B cell (primary cell): ENCODE measurements at regions not wholly inside any gene's neighbourhood (a gene's known extent, or its start where the extent isn't known, plus 50 kb on each side); places are given as distances from the start of the nearest gene placed in this dataset.

Experiments used
- ATAC-seq: fragments of 200-7000 bp; cut with Tn5 transposase; one replicate; pipeline ENCODE4 v1.10.0; 2021; ENCODE audit warnings: low read depth, mild to moderate bottlenecking, moderate number of reproducible peaks, moderate library complexity
- CTCF ChIA-PET: fragments of 350-600 bp; sonication (Branson Sonifier 250); formaldehyde crosslinking; loops from one replicate; lab custom pipeline; 2021; ENCODE audit warnings: antibody characterized with exemption, inconsistent platforms; lab: Charles Lee
- POLR2A ChIA-PET: fragments of 350-600 bp; sonication (Branson Sonifier 250); formaldehyde crosslinking; loops from one replicate; lab custom pipeline; 2021; ENCODE audit warnings: antibody characterized with exemption; lab: Charles Lee
- DNase-seq: peaks from one replicate; pipeline ENCODE4 v3.0.0; 2013
- H2AFZ ChIP-seq: 2 replicates; pipeline ENCODE4 v1.6.1; 2012; ENCODE audit warnings: mild to moderate bottlenecking, low read depth, low read length; ENCODE audit not compliant: insufficient read depth, poor library complexity, severe bottlenecking
- H3K27ac ChIP-seq, 2 donors: 1 replicate in 1 of 2; 2 replicates in 1 of 2; pipeline ENCODE4 v1.5.1; 2012 to 2013; ENCODE audit warnings: low read length in 2 of 2, mild to moderate bottlenecking in 2 of 2, moderate library complexity in 1 of 2
- H3K27me3 ChIP-seq, 4 experiments: fragments of 200-600 bp in 1 of 4; sonication (generic) in 1 of 4; replicated peaks in 1 of 4; 1 replicate in 2 of 4; 2 replicates in 2 of 4; pipeline versions ENCODE4 v1.6.1 to v1.7.0; 2013 to 2016; ENCODE audit warnings: low read length in 3 of 4, mild to moderate bottlenecking in 2 of 4, mixed read lengths in 1 of 4, moderate library complexity in 1 of 4; ENCODE audit not compliant: insufficient read depth in 4 of 4, control insufficient read depth in 3 of 4; ENCODE audit errors: control extremely low read depth in 1 of 4
- H3K36me3 ChIP-seq, 2 experiments: replicated peaks in 1 of 2; 1 replicate in 1 of 2; 2 replicates in 1 of 2; pipeline versions ENCODE4 v1.6.1 to v1.7.1; 2013; ENCODE audit warnings: low read length in 1 of 2; ENCODE audit not compliant: insufficient read depth in 2 of 2, control insufficient read depth in 1 of 2; ENCODE audit errors: control extremely low read depth in 1 of 2, extremely low read depth in 1 of 2
- H3K4me1 ChIP-seq, 2 donors: fragments of 200-600 bp in 1 of 2; sonication (generic) in 1 of 2; 1 replicate in 1 of 2; 2 replicates in 1 of 2; pipeline versions ENCODE4 v1.5.1 to v1.6.1; 2013 to 2017; ENCODE audit warnings: low read length in 2 of 2; ENCODE audit not compliant: control insufficient read depth in 2 of 2, insufficient read depth in 2 of 2
- H3K4me2 ChIP-seq: replicated peaks from 2 replicates; pipeline ENCODE3; 2012; ENCODE audit warnings: mild to moderate bottlenecking, low read depth, low read length; ENCODE audit not compliant: poor library complexity, severe bottlenecking
- H3K4me3 ChIP-seq, 5 experiments: fragments of 200-600 bp in 1 of 5; sonication (generic) in 1 of 5; 1 replicate in 3 of 5; 2 replicates in 2 of 5; pipeline versions ENCODE4 v1.5.1 to v1.7.0; 2011 to 2016; ENCODE audit warnings: low read length in 4 of 5, mild to moderate bottlenecking in 4 of 5, low read depth in 2 of 5, control low read depth in 1 of 5, moderate library complexity in 1 of 5; ENCODE audit not compliant: insufficient read depth in 1 of 5; ENCODE audit errors: control extremely low read depth in 1 of 5, extremely low read depth in 1 of 5
- H3K79me2 ChIP-seq: fragments of 200-600 bp; sonication (generic); one replicate; pipeline ENCODE4 v1.6.0; 2016; ENCODE audit warnings: low read length; ENCODE audit not compliant: control insufficient read depth, insufficient read depth
- H3K9ac ChIP-seq: fragments of 200-600 bp; sonication (generic); 2 replicates; pipeline ENCODE4 v1.6.1; 2017; ENCODE audit warnings: mild to moderate bottlenecking, low read length, moderate library complexity
- H3K9me3 ChIP-seq, 3 donors: one replicate each; pipeline versions ENCODE4 v1.6.1 to v1.7.1; 2013; ENCODE audit warnings: low read length in 2 of 3; ENCODE audit not compliant: control insufficient read depth in 2 of 3, insufficient read depth in 1 of 3; ENCODE audit errors: control extremely low read depth in 1 of 3
- H4K20me1 ChIP-seq: 2 replicates; pipeline ENCODE4 v1.6.0; 2012; ENCODE audit warnings: mild to moderate bottlenecking, low read length; ENCODE audit not compliant: insufficient read depth, control insufficient read depth, poor library complexity, severe bottlenecking
- H3K27ac Mint-ChIP-seq: one replicate; pipeline ENCODE4 v1.8.0; 2021; ENCODE audit warnings: mixed read lengths
- H3K27me3 Mint-ChIP-seq: one replicate; pipeline ENCODE4 v1.8.0; 2021; ENCODE audit warnings: mixed read lengths
- H3K4me1 Mint-ChIP-seq: one replicate; pipeline ENCODE4 v1.8.0; 2021; ENCODE audit warnings: mixed read lengths
- H3K4me3 Mint-ChIP-seq: one replicate; pipeline ENCODE4 v1.8.0; 2021; ENCODE audit warnings: mixed read lengths
- H3K9me3 Mint-ChIP-seq: one replicate; pipeline ENCODE4 v1.8.0; 2022; ENCODE audit warnings: mixed read lengths; ENCODE audit not compliant: insufficient read depth
- CTCF ChIP-seq: fragments of 200-600 bp; IDR thresholded peaks from one replicate; pipeline ENCODE4 v1.8.0; 2022; ENCODE audit warnings: antibody characterized with exemption, mild to moderate bottlenecking
- EZH2 ChIP-seq: IDR thresholded peaks from 2 replicates; pipeline ENCODE4 v1.6.1; 2012; ENCODE audit warnings: borderline replicate concordance, low read depth, mild to moderate bottlenecking, moderate library complexity, low read length; ENCODE audit not compliant: insufficient read depth, poor library complexity, severe bottlenecking
- WGBS: methylation state at CpG from one replicate; pipeline ENCODE4 v1.1.5; 2013; ENCODE audit warnings: missing lambda C conversion rate; ENCODE audit not compliant: insufficient coverage; 5-methylcytosine and 5-hydroxymethylcytosine counted together
- intact Hi-C: fragments of 100-400 bp; cut with micrococcal nuclease; formaldehyde crosslinking; loops from one replicate; pipeline ENCODE4 v1.10.0; 2022

- H3K9ac ChIP-seq: no peak overlapping the region
- H3K9me3 ChIP-seq: peaks cover 0 to 3% (median 0%) of the 10 kb centered on the region in 3 donors
- TF ChIP-seq CTCF: no peak
- TF ChIP-seq EZH2: no peak
- Mint-ChIP-seq H3K4me1 (no peaks in the 10 kb centered on the region), H3K27me3 (peaks cover 11% of the 10 kb centered on the region), H3K27ac (no peak overlapping the region), H3K4me3 (no peak overlapping the region), H3K9me3 (no peaks in the 10 kb centered on the region)
- no peak for DNase-seq
- intact Hi-C loops: no loop called here
- whole genome bisulfite sequencing: 88% methylated on average over 6 of the region's 7 CpGs
- ATAC-seq: no peak
- H3K36me3 ChIP-seq: no peaks in the 10 kb centered on the region
- no peaks in the 10 kb centered on the region for H3K79me2 ChIP-seq
- no peaks in the 10 kb centered on the region for H3K4me1 ChIP-seq
- H3K27ac ChIP-seq: no peak overlapping the region
- H3K27me3 ChIP-seq: no peaks in the 10 kb centered on the region
- H3K4me3 ChIP-seq: no peak overlapping the region
- ChIA-PET CTCF (no interaction called here), POLR2A (no interaction called here)
- H4K20me1 ChIP-seq: no peaks in the 10 kb centered on the region
- no peak overlapping the region for H3K4me2 ChIP-seq
- no peak overlapping the region for H2AFZ ChIP-seq
These were observed 127.8 kb downstream of the EMX2 start for GRCh38 chr10:117670116-117670904.

DNA sequence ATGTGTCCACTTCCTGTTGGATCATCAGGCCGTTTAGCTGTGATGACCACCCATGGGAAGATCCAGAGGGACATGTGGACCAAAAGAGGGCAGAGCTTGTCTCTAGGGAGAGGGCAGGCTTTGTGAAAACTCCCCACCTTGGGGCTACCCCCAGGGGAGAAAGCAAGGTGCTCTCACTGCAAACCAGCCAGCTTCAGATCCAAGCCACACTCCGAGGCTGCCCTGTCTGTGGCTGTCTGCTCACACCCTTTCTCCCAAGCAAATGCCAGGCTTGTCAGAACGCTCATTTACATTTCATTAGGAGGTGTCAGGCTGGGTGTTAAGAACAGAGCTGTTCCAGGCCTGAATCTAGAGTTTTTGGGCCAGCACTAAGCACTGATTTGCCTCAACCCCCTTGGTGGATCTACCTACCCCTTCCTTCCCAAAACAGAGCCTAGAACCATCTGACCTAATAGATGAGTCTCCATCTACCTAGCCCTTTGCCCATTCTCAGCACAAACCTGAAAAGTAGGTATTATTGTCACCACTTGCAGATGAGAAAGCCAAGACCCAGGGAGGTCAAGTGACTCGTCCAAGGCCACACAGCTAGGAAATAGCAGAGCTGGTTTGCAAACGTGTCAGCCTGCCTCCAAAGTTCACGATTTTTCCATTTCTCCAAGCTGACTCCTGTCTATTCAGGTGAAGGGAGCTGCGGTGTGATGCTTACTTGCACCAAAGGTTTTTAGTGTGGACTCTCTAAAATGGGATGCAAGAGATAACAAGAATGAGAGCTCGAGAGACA lies 130.9 kb downstream of the EMX2 start:
- intact Hi-C loops: no loop called here
- DNase-seq: no peak
- H3K9me3 ChIP-seq: peaks cover 0 to 3% (median 0%) of the 10 kb centered on the region in 3 donors
- peaks cover 2% of the 10 kb centered on the region for H3K9me3 Mint-ChIP-seq
- 44% methylated on average over 4 of the region's 8 CpGs for WGBS
- H3K27me3 ChIP-seq: no peaks in the 10 kb centered on the region
- H3K4me3 Mint-ChIP-seq: no peak overlapping the region
- no peaks in the 10 kb centered on the region for H3K36me3 ChIP-seq
- no peak overlapping the region for H2AFZ ChIP-seq
- ChIA-PET POLR2A (no interaction called here), CTCF (no interaction called here)
- H4K20me1 ChIP-seq: no peaks in the 10 kb centered on the region
- H3K27ac Mint-ChIP-seq: no peak overlapping the region
- no peak overlapping the region for H3K27ac ChIP-seq
- H3K4me3 ChIP-seq: no peak overlapping the region
- ATAC-seq: no peak
- H3K79me2 ChIP-seq: no peaks in the 10 kb centered on the region
- H3K4me1 Mint-ChIP-seq: no peaks in the 10 kb centered on the region
- no peaks in the 10 kb centered on the region for H3K4me1 ChIP-seq
- H3K27me3 Mint-ChIP-seq: peaks cover 14% of the 10 kb centered on the region
- H3K4me2 ChIP-seq: no peak overlapping the region
- TF ChIP-seq EZH2 (no peak), CTCF (no peak)
- H3K9ac ChIP-seq: no peak overlapping the region
